Ureter (tissue), 1 donor: ENCODE measurements at regions not wholly inside any gene's neighbourhood (a gene's known extent, or its start where the extent isn't known, plus 50 kb on each side); places are given as distances from the start of the nearest gene placed in this dataset.
A peak's percentile ranks its signal among the peaks of the same experiment; 100 is the strongest.

Experiments
- DNase-seq: peaks from one replicate; pipeline ENCODE4 v3.0.0-alpha.2; 2020; ENCODE audit warnings: low spot score
- donor health status: DM: yes; HTN: yes; CAD: no.

- DNase-seq = no peak
Observed at GRCh38 chr1:219773110-219773509, 155.2 kb downstream of the SLC30A10 start.

GRCh38 chr1:219772265-219773036 lies 155.9 kb downstream of the SLC30A10 start:
- no peak for DNase-seq

- no peak for DNase-seq
Observed at GRCh38 chr1:219771080-219771479, 157.3 kb downstream of the SLC30A10 start.

- DNase-seq = no peak
Observed at GRCh38 chr1:219763321-219763720, 150.4 kb upstream of the ZC3H11B start.

- no peak for DNase-seq
Observed at GRCh38 chr1:219761208-219761860, 148.4 kb upstream of the ZC3H11B start.

- DNase-seq = no peak
Observed at GRCh38 chr1:219759095-219759494, 146.2 kb upstream of the ZC3H11B start.

- peak; percentile 57 for DNase-seq
Observed at GRCh38 chr1:219757890-219758289, 145.0 kb upstream of the ZC3H11B start.

- no peak for DNase-seq
Observed at GRCh38 chr1:219755234-219755633, 142.3 kb upstream of the ZC3H11B start.

GRCh38 chr1:219754767-219755166 lies 141.9 kb upstream of the ZC3H11B start:
- no peak for DNase-seq

GRCh38 chr1:219753914-219754313 lies 141.0 kb upstream of the ZC3H11B start:
- DNase-seq = no peak

GRCh38 chr1:219752645-219753044 lies 139.7 kb upstream of the ZC3H11B start:
- DNase-seq = no peak

GRCh38 chr1:219751870-219752507 lies 139.1 kb upstream of the ZC3H11B start:
- DNase-seq = no peak

GRCh38 chr1:219749370-219749769 lies 136.5 kb upstream of the ZC3H11B start:
- no peak for DNase-seq

- DNase-seq = no peak
Observed at GRCh38 chr1:219746141-219746540, 133.2 kb upstream of the ZC3H11B start.

- DNase-seq = no peak
Observed at GRCh38 chr1:219744652-219745469, 132.0 kb upstream of the ZC3H11B start.

GRCh38 chr1:219741011-219741970 lies 128.4 kb upstream of the ZC3H11B start:
- no peak for DNase-seq

GRCh38 chr1:219733511-219734174 lies 120.7 kb upstream of the ZC3H11B start:
- no peak for DNase-seq

- no peak for DNase-seq
Observed at GRCh38 chr1:219732814-219733491, 120.0 kb upstream of the ZC3H11B start.

- no peak for DNase-seq
Observed at GRCh38 chr1:219731771-219732170, 118.9 kb upstream of the ZC3H11B start.
